GM23338 (cell line): ENCODE measurements at regions not wholly inside any gene's neighbourhood (a gene's known extent, or its start where the extent isn't known, plus 50 kb on each side); places are given as distances from the start of the nearest gene placed in this dataset.

Experiments used
- CTCF ChIP-seq, 2 experiments: fragments of 200-600 bp in 1 of 2; sonication (generic) in 1 of 2; conservative IDR thresholded peaks; 2 replicates each; pipeline versions ENCODE4 v1.5.1 to v1.6.1; 2016 to 2017; ENCODE audit warnings: antibody characterized with exemption in 2 of 2, low read depth in 2 of 2, mild to moderate bottlenecking in 2 of 2, moderate library complexity in 1 of 2
- EZH2 ChIP-seq: fragments of 200-600 bp; sonication (generic); IDR thresholded peaks from one replicate; pipeline ENCODE4 v1.8.0; 2017; ENCODE audit warnings: antibody characterized with exemption, mild to moderate bottlenecking, low read depth; ENCODE audit not compliant: unreplicated experiment
- EZH2phosphoT487 ChIP-seq: fragments of 200-600 bp; sonication (generic); IDR thresholded peaks from one replicate; pipeline ENCODE4 v1.8.1; 2018; ENCODE audit warnings: antibody characterized with exemption; ENCODE audit not compliant: unreplicated experiment
- JUNB ChIP-seq: IDR thresholded peaks from one replicate; pipeline ENCODE4 v1.6.1; 2016; ENCODE audit warnings: antibody characterized with exemption; ENCODE audit not compliant: unreplicated experiment
- POLR2AphosphoS5 ChIP-seq: IDR thresholded peaks from 2 replicates; pipeline ENCODE4 v1.6.1; 2016; ENCODE audit warnings: antibody characterized with exemption, low read depth
- REST ChIP-seq: IDR thresholded peaks from one replicate; pipeline ENCODE4 v1.6.1; 2018; ENCODE audit warnings: antibody characterized with exemption; ENCODE audit not compliant: unreplicated experiment

GRCh38 chr4:165793236-165793635 is 79.8 kb upstream of the TLL1 start:
- TF ChIP-seq EZH2 (no peak), CTCF (conservative IDR thresholded peaks at IDR 0.05; ENCODE audit: low read depth in 2 of 2) (no peak), POLR2AphosphoS5 (no peak), EZH2phosphoT487 (no peak), JUNB (no peak), REST (no peak)
